GM19240 (cell line): ENCODE measurements at regions not wholly inside any gene's neighbourhood (a gene's known extent, or its start where the extent isn't known, plus 50 kb on each side); places are given as distances from the start of the nearest gene placed in this dataset.

ENCODE experiments used
- DNase-seq: peaks from one replicate; pipeline ENCODE4 v3.0.0; 2011; ENCODE audit warnings: low spot score; ENCODE audit not compliant: insufficient read length

DNA sequence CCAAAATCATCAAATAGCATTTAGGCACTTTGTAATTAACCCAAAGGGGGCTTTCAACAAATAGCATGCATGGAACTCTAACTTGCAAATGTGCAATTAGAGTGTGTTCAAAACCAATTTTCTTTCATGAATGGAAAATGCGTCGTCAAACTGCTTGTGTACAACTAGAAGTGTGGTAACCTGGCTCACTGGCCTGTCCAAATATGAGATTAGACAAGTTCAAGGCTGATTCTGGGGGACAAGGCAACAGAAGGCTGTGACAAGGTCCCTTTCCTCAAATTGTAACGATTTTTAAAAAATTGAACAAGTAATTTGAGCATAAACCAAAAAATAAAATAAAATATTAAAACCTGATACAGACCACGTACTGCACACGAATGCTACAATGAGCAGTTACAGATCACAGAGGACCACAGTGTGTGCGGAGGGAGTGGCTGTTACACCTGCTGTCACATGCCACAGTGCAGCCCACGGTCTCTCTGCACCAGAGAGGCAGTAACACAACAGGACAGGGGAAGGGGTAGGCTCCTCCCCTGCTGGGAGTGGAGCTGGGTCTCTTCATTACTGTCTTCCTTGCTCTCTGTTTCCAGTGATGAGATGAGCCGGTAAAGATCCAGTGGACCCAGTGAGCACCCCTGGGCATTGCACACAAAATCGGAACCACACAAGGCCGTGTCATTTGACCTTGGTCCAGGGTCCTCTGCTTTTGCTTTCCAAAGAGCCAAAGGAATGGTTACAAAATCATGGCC is 252.2 kb upstream of the PDE10A start:
- no peak for DNase-seq

DNA sequence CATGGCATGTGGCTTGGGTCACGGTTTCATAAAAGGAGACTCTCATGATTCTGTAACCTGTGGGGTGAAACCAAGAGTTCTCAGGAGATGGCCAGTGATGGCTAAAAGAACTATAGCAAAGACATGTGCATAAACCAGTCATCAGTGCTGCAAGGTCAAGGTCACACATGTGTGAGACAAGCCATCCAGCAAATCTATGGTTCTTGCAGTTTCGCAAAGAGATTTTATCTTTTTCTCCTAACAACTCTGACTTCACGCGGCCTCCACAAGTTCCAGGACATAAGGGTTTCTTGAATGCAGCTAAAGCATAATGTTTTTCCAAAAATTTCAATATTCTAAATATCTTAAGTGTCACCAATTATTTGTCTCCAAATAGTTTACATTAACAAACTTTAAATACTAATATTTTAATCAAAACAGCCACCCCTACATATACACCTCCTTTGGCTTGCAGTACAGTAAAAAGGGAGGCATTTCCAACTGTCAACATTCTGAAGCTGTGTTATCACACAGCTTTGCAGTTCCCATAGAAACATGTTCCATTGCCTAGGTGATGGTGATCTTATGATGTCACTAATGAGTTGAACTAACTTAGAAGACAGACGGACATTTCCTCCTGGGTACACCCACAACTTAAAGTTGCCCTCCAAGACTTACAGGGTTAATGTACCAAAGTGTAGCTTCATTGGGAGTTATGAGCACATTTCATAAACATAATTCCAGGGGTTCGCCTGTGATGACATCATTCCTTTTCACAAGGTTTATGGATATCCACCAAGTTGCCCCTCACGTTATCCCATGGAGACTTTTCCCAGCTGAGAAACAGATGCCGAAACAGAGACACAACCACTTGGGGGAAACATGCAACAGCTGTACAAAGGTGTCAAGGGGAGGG is 250.9 kb upstream of the PDE10A start:
- no peak for DNase-seq

DNA sequence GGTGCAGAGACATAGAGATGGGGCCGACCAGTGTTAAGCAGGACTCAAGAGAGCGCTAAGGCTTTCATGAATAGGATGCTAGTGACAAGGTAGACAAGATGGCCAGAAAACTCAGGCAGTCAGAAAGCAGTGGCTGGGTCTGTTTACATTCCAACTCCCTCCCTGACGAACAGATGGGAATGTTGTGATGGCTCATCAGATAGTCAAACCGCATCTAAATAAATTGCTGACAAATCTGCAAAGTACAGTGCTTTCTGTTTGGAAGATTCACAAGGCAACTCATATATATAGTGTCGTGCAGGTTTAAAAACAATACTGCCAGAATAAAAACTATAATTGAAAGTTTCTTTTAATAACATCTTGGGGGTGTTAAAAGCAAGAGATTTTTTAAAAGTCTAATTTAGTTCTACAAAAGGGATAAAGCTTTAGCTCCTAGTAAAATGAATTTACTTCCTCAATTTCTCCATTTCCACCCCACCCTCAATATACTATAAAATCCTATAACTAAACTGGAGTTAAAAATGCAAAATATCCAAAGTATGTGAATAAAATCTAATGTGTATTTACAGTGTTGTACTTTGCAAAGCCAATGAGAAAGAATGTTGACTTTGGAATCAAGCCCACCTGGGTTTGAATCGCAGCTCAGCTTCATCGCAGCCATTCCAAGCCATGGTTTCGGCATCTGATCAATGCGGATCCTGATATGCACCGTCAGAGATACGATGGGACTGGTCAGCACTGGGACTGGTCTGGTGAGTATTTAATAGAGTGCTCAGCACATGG is 247.3 kb upstream of the PDE10A start:
- DNase-seq, result no peak

DNA sequence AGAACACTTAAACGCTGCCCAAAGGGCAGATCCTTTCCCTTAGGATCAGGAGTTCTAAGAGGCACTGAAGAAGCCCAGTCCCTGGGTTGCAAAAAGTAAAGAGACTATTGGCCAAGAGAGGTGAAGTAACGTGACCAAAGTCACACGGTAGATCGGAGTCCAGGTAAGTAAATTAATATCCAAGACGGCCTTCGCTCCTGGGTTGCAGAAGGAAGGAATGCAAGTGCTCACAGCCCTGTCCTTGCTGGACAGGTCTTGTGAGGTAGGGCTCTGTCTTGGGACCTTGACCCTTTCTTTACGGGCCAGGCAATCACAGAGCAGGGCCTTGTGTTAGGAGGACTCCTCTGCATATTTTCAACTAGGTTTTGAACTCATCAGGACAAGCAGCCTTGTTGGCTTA is 243.7 kb upstream of the PDE10A start:
- no peak for DNase-seq

DNA sequence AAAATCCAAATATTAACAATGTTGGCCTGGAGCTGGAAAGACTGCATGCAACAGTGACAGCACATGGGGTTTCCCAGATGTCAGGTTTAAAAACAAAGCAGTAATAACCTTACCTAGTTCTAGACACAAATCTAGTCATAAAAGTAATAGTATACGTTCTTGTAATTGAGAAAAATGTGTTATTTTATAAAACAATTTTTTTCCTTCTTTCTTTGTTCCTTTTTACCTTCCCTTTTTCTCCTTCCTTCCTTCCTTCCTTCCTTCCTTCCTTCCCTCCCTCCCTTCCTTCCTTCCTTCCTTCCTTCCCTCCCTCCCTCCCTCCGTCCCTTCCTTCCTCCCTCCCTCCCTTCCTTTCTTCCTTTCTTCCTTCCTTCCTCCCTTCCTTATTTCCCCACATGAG is 242.7 kb upstream of the PDE10A start:
- DNase-seq, result no peak

DNA sequence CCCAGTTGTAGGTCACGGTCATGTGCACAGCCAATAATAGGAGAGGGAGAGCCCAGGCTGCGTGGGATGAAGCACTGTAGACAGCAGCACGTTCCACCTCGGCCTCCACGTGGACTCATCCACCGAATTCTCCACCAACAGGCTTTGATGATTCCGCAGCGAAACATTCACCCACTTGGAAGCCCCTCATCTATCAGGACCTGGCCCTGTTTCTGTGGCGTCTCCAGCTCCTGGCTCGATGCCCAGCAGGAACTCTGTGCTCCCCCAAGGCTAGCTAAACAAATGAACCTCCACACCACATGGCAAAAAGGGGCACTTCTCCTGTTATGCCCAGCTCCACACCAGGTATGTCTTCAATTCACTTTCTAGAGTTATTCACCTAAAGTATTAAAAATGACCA is 237.9 kb upstream of the PDE10A start:
- DNase-seq, result no peak

DNA sequence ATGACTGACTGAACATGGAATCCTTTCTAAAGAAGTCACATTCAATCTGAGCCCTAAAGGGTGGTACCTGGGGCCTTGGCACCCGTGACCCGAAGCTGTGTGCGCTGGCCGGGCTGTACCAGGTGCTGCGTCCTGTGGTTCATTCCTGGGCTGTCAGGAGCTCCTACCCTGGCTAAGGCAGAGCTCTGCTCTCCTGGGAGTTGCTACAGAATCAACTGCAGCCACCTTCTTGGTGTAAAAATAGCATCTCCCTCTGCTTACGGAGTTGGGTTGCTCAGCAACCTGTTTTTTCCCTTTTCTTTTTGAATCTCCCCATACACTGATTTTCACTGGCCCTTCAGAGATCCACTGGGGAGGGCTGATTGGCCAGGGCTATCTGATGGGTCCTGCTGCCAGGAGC is 236.6 kb upstream of the PDE10A start:
- DNase-seq, result no peak

DNA sequence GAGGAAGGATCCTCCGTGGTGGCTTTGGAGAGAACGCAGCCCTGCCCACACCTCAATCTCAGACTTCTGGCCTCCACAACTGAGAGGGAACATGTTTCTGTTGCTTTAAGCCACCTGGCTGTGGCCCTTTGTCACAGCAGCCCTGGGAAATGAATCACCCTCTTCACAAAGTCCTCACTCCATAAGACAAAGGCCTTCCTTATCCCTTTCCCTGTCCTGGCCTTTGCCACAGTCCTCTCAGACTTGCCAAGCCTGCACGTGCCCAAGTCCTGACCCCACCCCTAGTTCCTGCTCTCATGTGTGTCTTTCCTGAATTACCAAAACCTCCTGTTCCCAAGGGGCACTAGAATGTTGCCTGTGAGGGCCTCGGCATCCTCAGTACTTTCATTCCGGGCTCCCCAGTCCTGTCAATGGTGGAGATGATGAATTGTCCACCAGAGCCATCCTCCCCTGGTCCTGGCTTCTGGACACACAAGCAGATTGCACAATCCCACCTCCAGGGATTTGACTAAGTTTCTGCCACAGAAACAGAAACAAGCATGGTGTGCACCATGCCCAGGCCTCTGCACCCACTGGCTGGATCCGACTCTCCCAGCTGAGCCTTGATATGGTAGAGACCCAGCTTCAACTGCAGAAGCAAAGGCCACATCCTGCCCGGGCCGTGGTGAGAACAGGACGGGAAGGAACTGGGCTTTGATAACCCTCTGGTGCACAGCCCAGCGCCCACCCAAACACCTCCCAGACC is 232.6 kb upstream of the PDE10A start:
- no peak for DNase-seq

DNA sequence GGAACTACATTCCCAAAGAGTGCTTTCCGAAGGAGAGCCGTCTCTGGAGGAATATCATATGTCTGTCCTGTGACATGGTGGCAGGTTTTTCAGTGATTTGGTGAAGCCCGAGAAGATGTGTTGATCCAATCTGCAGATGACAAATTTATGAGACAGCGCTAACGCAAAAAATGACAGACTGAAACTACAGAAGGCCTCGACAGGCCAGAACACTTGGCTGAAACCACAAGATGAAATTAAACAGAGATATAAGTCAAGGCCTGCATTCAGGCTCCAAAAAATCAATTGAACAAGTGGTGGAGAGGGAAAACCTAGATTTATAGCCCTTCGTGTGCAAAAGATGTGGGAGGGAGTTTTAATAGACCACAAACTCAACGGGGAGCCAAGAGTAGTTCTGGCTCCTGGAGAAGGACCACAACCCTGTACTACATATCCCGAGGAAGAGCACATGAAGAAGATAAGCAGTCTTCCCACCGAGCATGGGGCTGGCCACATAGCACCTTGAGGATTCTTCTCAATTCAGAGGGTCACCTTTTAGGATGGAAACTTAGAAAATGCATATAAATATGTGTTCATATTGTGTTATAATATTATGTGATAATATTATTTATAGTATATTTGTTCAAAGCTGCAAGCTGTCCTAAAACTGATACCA is 231.3 kb upstream of the PDE10A start:
- no peak for DNase-seq

DNA sequence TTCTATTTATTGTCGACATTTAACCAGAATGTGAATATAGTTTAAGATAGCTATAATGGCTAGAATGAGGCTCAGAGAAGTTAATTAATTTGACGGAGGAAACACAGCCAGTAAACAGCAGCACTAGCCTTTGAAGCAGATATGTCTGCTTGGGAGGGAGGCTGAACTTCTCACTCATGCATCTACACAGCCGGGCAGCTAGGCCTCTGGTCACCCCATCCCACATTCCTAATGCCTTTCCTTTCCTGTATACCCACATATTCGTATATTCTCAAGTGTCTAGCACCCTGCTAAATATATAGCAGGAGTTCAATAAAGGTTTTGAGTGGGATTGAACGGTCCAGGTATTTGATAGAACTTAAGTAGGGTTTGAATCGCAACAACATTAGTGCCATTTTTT is 230.4 kb upstream of the PDE10A start:
- no peak for DNase-seq

DNA sequence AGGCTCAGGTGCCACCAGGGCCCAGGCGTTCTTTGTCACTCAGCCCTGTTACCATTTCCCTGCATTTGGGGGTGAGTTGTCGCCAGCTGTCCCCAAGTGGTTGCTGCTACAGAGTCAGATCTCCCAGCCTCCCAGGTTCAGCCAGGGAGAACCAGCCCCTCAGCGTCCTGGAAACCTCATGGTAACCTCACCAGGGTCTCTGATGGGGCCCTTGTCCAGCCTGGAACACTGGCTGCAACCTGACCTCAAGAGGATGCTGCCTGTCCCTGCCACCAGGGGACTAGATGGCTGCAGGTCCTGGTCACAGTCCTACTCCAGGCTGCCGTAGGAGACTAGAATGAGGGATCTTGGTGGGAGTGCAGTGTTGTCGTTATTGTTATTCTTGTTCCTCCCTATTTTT is 228.3 kb upstream of the PDE10A start:
- DNase-seq, result no peak

DNA sequence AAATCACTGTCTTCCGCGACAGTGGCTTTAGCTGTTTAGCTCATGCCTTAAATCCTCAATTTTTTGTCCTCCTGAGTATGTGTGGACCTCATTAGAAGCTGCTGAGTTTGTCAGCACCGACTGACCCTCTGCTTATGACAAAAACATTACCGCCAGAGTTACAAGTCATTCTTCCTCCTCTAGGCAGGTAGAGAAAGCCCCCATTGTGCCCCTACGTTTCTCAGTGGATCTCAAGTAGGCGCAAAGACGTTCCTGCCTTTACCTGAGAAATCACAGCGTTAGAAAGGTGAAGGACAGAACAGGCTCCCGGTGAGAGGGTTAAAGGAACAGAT is 227.3 kb upstream of the PDE10A start:
- DNase-seq, result no peak

DNA sequence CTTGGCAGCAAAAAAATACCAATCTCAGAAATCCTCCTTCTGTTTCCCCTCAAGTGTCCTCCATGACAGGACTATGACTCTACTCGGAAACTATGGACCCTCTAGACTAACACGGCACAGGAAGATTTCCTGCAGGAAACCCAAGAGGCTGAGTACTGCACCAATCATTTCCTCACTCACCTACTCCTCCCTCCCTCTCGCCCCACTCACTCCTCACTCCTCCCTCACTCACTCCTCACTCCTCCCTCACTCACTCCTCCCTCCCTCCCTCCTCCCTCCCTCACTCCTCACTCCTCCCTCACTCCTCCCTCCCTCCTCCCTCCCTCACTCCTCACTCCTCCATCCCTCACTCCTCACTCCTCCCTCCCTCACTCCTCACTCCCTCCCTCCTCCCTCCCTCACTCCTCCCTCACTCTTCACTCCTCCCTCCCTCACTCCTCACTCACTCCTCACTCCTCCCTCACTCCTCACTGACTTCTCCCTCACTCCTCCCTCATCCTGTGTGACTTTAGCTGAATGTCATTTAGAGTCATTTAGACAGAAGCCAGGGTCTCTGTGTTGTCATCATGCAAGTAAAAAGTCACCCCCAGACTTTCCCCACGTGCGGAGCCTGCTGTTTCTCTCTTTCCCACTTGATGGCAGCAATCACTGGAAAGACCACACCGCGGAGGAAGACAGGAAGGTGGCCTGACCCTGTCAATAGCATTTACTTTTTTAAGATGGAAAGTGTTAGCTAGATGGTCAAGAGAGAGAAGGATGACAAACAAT is 226.8 kb upstream of the PDE10A start:
- no peak for DNase-seq

DNA sequence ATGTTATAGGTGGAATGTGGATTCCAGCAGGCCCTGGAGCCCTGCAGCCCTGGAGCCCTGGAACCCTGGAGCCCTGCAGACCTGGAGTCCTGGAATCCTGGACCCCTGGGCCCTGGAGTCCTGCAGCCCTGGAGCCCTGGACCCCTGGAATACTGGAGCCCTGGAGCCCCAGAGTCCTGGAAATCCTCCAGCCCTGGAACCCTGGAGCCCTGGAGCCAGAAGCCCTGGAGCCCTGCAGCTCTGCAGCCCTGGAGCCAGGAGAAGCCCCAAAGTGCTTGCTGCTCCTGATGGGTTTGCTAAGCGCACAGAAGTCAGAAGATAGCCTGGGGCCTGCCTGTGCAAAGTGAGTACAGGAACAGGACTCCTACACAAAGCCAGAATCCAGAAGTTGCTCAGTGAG is 223.1 kb upstream of the PDE10A start:
- no peak for DNase-seq

DNA sequence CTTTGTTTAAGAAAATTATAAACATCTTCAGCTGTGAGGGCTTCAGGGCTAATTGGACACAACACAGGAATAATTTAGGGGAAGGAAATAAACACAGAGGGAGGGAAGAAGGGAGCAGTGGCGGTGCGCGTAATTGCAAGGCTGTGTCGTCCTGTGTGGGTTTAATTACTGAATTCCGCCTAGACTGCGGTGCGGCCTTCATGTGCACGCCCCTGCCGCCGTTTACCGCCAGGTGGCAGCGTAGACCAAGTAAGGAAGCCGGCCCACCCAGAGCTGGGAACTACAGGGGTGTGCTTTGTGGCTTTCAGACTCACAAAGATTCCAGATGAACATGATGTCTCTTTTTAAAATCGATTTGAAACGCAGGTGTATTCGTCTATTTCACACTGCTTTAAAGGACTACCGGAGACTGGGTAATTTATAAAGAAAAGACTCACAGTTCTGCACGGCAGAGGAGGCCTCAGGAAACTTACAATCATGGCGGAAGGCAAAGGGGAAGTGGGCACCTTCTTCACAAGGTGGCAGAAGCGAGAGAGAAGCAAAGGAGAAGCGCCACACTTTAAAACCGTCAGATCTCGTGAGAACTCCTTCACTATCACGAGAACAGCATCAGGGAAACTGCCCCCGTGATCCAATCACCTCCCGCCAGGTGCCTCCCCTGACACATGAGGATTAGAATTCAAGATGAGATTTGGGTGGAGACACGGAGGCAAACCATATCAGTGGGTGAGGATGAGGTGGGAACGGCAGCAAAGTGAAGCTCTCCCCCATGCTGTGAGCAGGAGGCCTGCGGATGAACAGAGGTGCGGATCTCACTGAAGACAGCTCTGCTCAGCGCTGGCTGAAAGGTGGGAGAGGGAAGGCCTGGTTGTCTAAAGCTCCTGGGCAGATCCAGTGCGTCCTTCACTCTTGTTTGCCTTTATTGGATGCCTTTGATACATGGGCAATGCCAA is 222.0 kb upstream of the PDE10A start:
- no peak for DNase-seq

DNA sequence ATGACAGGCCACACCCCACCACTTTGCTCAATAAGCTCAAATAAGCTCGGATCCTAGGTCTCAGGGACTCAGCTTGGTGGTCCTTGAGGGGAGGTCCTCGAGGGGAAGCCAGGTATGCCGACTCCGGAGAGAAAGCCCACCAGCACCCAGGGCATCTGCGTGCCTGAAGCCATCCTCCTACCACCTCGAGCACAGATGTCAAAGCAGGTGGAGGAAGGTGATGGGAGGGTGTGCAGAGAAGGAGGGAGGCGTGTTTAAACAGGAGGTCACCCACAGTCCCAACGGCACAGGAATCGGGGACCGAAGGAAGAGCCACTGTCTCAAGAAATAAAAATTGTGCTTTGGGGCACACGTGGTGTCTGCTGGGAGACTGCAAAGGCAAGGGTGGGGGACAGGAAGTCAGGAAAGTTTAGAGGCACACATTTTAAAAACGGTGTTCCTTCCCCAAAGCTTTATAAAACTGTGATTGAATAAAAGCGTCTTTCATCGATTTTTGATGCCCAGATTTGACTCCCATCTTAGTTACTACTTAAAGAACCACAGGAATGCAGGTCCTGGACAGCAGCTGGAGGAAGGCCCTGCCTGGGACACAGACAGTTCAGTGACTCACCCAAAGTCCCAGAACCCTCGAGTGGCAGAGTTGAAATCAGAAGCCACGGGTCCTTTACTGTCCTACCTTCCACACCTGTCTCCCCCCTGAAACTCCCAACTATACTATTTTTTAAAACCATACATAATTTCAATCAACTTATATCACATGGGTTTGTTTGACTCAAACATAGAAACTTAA is 221.0 kb upstream of the PDE10A start:
- no peak for DNase-seq

DNA sequence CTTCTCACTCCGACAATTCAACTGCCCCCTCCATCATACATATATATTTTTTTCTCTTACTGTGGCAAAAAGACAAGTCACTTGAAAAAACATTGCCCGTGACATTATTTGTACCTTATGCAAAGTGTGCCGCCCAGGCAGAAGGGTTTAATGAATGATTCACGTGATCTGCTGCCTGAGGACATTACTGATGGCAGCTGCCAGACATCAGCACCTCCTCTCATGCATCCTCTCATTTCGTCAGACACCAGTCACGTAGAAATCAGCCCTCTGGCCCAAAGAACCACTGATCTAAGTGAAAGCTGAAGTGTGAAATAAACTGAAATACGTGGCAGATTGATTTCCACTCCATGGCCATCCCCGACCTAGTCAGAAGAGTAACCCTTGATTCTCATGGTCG is 218.8 kb upstream of the PDE10A start:
- no peak for DNase-seq

DNA sequence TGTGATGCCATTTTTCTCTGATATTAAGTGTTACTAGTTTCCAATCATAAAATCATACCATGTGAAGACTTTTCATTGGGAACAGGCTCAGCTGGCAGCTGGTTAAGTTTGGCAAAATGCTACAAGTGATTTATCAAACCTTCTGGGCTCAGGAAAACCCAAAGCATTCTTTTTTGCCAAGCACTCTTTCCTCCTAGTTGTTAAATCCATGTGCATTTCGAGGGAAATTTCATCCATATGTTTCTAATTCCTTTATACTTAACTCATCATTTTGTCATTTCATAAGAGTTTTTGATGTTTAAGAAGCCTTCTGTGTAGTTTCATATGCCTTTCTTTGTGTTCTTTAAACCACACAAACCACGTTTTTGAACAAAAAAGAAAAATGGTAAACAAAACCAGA is 217.6 kb upstream of the PDE10A start:
- no peak for DNase-seq
